GM12878 (cell line): ENCODE measurements at regions not wholly inside any gene's neighbourhood (a gene's known extent, or its start where the extent isn't known, plus 50 kb on each side); places are given as distances from the start of the nearest gene placed in this dataset.

Experiments
- ATAC-seq: fragments of 200-7000 bp; cut with Tn5 transposase; 3 replicates; pipeline ENCODE4 v1.9.1; 2020; ENCODE audit warnings: mild to moderate bottlenecking, moderate library complexity
- BruUV-seq: library from RNA; stranded (reverse); fragments of 400-500 nt; replicated peaks from 2 replicates; lab custom pipeline; 2021; lab: Mats Ljungman, UMichigan
- CTCF ChIA-PET: fragments of 300-600 bp; sonication (Branson Sonifier 250); formaldehyde crosslinking; extraction: SDS; loops from one replicate; lab custom pipeline; 2021; ENCODE audit warnings: inconsistent platforms; lab: Yijun Ruan, JAX
- POLR2A ChIA-PET: fragments of 350-600 bp; formaldehyde crosslinking; extraction: SDS; loops from one replicate; lab custom pipeline; 2021; ENCODE audit warnings: inconsistent platforms; lab: Charles Lee
- RAD21 ChIA-PET: fragments of 300-600 bp; sonication (Branson Sonifier 250); formaldehyde crosslinking; loops from one replicate; lab custom pipeline; 2023; ENCODE audit warnings: antibody characterized with exemption; ENCODE audit not compliant: unreplicated experiment; lab: Charles Lee
- SMC1A ChIA-PET: fragments of 300-600 bp; sonication (Branson Sonifier 250); formaldehyde crosslinking; loops from one replicate; lab custom pipeline; 2023; ENCODE audit not compliant: unreplicated experiment, uncharacterized antibody; lab: Charles Lee
- DNase-seq: peaks from one replicate; pipeline ENCODE4 v3.0.0-alpha.2; 2011; ENCODE audit warnings: low read depth, low spot score
- FAIRE-seq: peaks from 3 replicates; lab custom pipeline; 2011; peaks lifted over from hg19 to GRCh38; lab: Jason Lieb, UNC
- H2AFZ ChIP-seq: 2 replicates; pipeline ENCODE4 v1.6.0; 2011; ENCODE audit warnings: low read depth, low read length, control low read depth; ENCODE audit not compliant: control insufficient read depth
- H3K27ac ChIP-seq: 2 replicates; pipeline ENCODE4 v1.5.1; 2011; ENCODE audit warnings: control low read depth; ENCODE audit not compliant: control insufficient read depth, insufficient read depth
- H3K27me3 ChIP-seq, 2 experiments: replicated peaks in 1 of 2; 2 replicates each; pipeline versions ENCODE4 v1.6.0 to v1.6.1; 2011; ENCODE audit warnings: low read length in 1 of 2; ENCODE audit not compliant: control insufficient read depth in 2 of 2, insufficient read depth in 2 of 2
- H3K36me3 ChIP-seq, 2 experiments: 2 replicates each; pipeline ENCODE4 v1.5.1; 2011; ENCODE audit warnings: low read length in 1 of 2; ENCODE audit not compliant: control insufficient read depth in 2 of 2, insufficient read depth in 2 of 2
- H3K4me1 ChIP-seq: 2 replicates; pipeline ENCODE4 v1.6.1; 2011; ENCODE audit warnings: mild to moderate bottlenecking, low read length, moderate library complexity, mixed read lengths; ENCODE audit not compliant: control insufficient read depth, insufficient read depth
- H3K4me2 ChIP-seq: 2 replicates; pipeline ENCODE4 v1.6.0; 2011; ENCODE audit warnings: control low read depth; ENCODE audit not compliant: control insufficient read depth, insufficient read depth
- H3K4me3 ChIP-seq: fragments of 200-600 bp; sonication (generic); 2 replicates; pipeline ENCODE4 v1.5.1; 2016
- H3K79me2 ChIP-seq: 2 replicates; pipeline ENCODE4 v1.6.0; 2011; ENCODE audit warnings: low read length; ENCODE audit not compliant: control insufficient read depth, insufficient read depth
- H3K9ac ChIP-seq: 2 replicates; pipeline ENCODE4 v1.8.0; 2011; ENCODE audit warnings: low read length, control low read depth, mixed read lengths; ENCODE audit not compliant: control insufficient read depth, insufficient read depth
- H3K9me3 ChIP-seq: replicated peaks from 3 replicates; pipeline ENCODE4 v1.5.1; 2011; ENCODE audit warnings: mild to moderate bottlenecking, low read length; ENCODE audit not compliant: control insufficient read depth, insufficient read depth
- H4K20me1 ChIP-seq: 2 replicates; pipeline ENCODE4 v1.6.0; 2011; ENCODE audit not compliant: control insufficient read depth, insufficient read depth
- ASH2L ChIP-seq: fragments of 300-600, 200-600 bp; sonication (generic); IDR thresholded peaks from 2 replicates; pipeline ENCODE4 v1.6.1; 2017; ENCODE audit warnings: low read depth, mild to moderate bottlenecking, borderline replicate concordance
- BCL11A ChIP-seq: IDR thresholded peaks from 2 replicates; pipeline ENCODE4 v1.6.1; 2011; ENCODE audit warnings: low read depth, low read length
- EED ChIP-seq: sonication (generic); IDR thresholded peaks from 2 replicates; pipeline ENCODE4 v1.6.1; 2016; ENCODE audit warnings: antibody characterized with exemption, low read depth
- HDGF ChIP-seq: fragments of 450-650 bp; IDR thresholded peaks from 2 replicates; pipeline ENCODE4 v1.6.1; 2016; ENCODE audit warnings: antibody characterized with exemption
- KDM1A ChIP-seq: fragments of 200-600 bp; sonication (generic); IDR thresholded peaks from 2 replicates; pipeline ENCODE4 v1.6.1; 2016; ENCODE audit warnings: borderline replicate concordance
- MTA2 ChIP-seq: fragments of 450-650 bp; IDR thresholded peaks from 2 replicates; pipeline ENCODE4 v1.6.1; 2016; ENCODE audit warnings: low read depth, mild to moderate bottlenecking, moderate library complexity
- NFYB ChIP-seq: IDR thresholded peaks from 2 replicates; pipeline ENCODE4 v1.6.1; 2011; ENCODE audit warnings: low read depth, mild to moderate bottlenecking, low read length, improper control_type of control experiment, moderate library complexity; ENCODE audit not compliant: insufficient read depth
- SREBF1 ChIP-seq: IDR thresholded peaks from 2 replicates; pipeline ENCODE4 v1.6.1; 2012; ENCODE audit warnings: mild to moderate bottlenecking, low read length
- ZNF384 ChIP-seq: IDR thresholded peaks from 2 replicates; pipeline ENCODE4 v1.6.1; 2012; ENCODE audit warnings: low read depth, mild to moderate bottlenecking, low read length, improper control_type of control experiment, borderline replicate concordance
- WGBS: methylation state at CpG from one replicate; pipeline ENCODE4 v1.1.6; 2016; ENCODE audit warnings: low lambda C conversion rate; ENCODE audit not compliant: insufficient replicate concordance, insufficient coverage; ENCODE audit errors: missing lambda C conversion rate; 5-methylcytosine and 5-hydroxymethylcytosine counted together
- in situ Hi-C: fragments of 300-500 bp; cut with MboI; formaldehyde crosslinking; loops from 9 replicates; pipeline ENCODE4 v1.14.3; 2018; ENCODE audit warnings: mixed read lengths
- intact Hi-C: fragments of 100-400 bp; cut with micrococcal nuclease; formaldehyde crosslinking; loops from one replicate; pipeline ENCODE4 v1.14.2; 2022; ENCODE audit not compliant: unreplicated experiment
- TF ChIP-seq, protein P1 (sequence below): fragments of 450-650 bp; IDR thresholded peaks from 2 replicates; pipeline ENCODE4 v1.6.1; 2016; ENCODE audit warnings: mild to moderate bottlenecking

DNA sequence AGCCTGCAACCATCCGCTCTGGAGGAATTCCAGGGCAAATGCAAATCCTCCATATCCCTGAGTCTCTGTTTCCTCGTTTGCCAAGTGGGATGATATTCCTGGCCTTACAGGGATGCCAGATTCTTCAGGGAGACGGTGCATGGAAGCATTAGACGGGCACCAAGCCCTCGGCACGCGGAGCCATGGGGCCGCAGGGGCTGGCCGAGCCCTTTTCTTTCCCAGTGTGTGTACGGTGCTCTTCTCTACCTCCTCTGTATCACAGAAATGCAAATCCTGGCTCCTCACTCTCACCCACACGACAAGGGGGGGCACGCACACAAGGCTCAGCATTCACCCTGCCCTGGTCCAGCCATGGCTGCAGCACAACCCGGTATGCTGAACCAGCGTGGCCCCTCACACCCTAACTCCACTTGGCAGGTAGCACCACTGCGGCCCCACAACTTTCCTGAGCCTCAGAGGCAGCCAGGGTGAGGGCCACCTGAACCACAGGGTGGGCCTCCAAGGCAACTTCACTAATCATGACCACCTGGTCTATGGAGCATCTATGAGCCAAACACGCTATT, 64.1 kb upstream of the SALL3 start (continued):
- TF ChIP-seq NFYB (no peak), BCL11A (no peak)

DNA sequence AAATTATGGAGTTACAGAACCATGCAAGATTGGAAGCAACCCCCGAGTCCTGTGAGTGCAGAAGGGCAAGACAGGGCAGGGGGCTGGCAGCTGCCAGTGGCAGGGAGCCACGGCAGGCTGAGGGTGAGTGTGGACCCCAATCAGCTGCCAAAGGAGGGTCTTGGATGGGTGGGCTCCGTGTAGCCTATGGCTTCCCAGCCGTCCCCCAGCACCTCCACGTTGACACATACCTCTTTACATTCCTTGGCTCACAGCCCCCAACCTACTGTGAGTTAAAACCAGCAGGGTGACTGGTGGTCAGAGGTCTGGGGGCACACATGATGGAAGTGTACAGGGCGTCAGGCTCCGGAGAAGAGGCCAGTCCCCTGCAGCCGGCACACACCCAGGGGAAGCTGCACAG, 60.9 kb upstream of the SALL3 start:
- no peak for ATAC-seq
- Histone ChIP-seq H3K9me3 (no peaks in the 10 kb centered on the region), H3K9ac (no peak overlapping the region), H3K27ac (no peak overlapping the region)
- POLR2A ChIA-PET = no interaction called here
- SMC1A ChIA-PET = no interaction called here
- 26% methylated on average over 8 of the region's 8 CpGs for WGBS
- TF ChIP-seq HDGF (no peak), ZNF384 (no peak)
- TF ChIP-seq, all 136 proteins: peak for 0
- no peaks in the 10 kb centered on the region for H3K4me1 ChIP-seq
- DNase-seq = no peak
- ChIA-PET RAD21 (no interaction called here), CTCF (no interaction called here)
- no peak for FAIRE-seq
- H2AFZ ChIP-seq = no peak overlapping the region
- H4K20me1 ChIP-seq = no peaks in the 10 kb centered on the region
- BruUV-seq = no TSS peak
- intact Hi-C loops = no loop called here
- no peaks in the 10 kb centered on the region for H3K79me2 ChIP-seq
- no peak overlapping the region for H3K4me2 ChIP-seq
- H3K36me3 ChIP-seq = no peaks in the 10 kb centered on the region
- in situ Hi-C loops = no loop called here
- H3K4me3 ChIP-seq = no peak overlapping the region
- H3K27me3 ChIP-seq = no peaks in the 10 kb centered on the region

DNA sequence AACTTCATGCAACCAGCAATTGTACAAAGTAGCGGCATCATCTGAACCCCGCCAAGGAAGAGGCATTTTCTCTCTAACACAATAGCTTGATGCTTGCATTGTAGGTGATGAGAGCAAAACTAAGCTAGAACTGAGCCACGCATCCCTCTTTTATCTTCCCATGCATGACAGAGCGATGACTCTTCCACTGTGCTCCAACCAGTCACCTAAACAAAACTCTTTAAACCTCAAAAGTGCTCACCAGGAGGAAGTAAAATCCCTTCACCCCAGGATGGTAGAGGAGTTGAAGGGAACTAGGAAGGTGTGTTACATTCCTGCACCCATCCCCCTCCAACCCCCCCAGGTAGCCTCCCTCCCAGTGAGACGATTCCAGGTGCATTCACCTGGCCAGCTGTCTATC, 59.7 kb upstream of the SALL3 start:
- ChIA-PET CTCF (no interaction called here), POLR2A (no interaction called here)
- BruUV-seq = no TSS peak

More for the DNA sequence above, 59.7 kb upstream of the SALL3 start:
- Histone ChIP-seq H3K4me3 (no peak overlapping the region), H3K27ac (no peak overlapping the region), H3K9ac (no peak overlapping the region), H3K4me2 (no peak overlapping the region), H3K9me3 (no peaks in the 10 kb centered on the region; the same call in 2 of the 3 replicates), H3K36me3 (no peaks in the 10 kb centered on the region), H3K4me1 (no peaks in the 10 kb centered on the region), H4K20me1 (no peaks in the 10 kb centered on the region), H3K79me2 (no peaks in the 10 kb centered on the region), H3K27me3 (no peaks in the 10 kb centered on the region), H2AFZ (no peak overlapping the region)
- TF ChIP-seq, protein P1, sequence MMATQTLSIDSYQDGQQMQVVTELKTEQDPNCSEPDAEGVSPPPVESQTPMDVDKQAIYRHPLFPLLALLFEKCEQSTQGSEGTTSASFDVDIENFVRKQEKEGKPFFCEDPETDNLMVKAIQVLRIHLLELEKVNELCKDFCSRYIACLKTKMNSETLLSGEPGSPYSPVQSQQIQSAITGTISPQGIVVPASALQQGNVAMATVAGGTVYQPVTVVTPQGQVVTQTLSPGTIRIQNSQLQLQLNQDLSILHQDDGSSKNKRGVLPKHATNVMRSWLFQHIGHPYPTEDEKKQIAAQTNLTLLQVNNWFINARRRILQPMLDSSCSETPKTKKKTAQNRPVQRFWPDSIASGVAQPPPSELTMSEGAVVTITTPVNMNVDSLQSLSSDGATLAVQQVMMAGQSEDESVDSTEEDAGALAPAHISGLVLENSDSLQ = no peak
- no peak for TF ChIP-seq SREBF1
- no peak for TF ChIP-seq MTA2
- no peak for TF ChIP-seq ASH2L
- TF ChIP-seq KDM1A = no peak
- no peak for TF ChIP-seq EED
- intact Hi-C loops (no loop called here), in situ Hi-C loops (no loop called here)
- DNase-seq (no peak), FAIRE-seq (no peak), ATAC-seq (no peak)
- ChIA-PET RAD21 (no interaction called here), SMC1A (no interaction called here)
- 38% methylated on average over 5 of the region's 5 CpGs for WGBS
